HG02678 (cell line): ENCODE measurements at regions not wholly inside any gene's neighbourhood (a gene's known extent, or its start where the extent isn't known, plus 50 kb on each side); places are given as distances from the start of the nearest gene placed in this dataset.
"Not testable (repeated sequence)": the region's sequence is repeated elsewhere in the genome, so short reads cannot be mapped to it uniquely, and the experiment has no call there.

ENCODE experiments used
- ATAC-seq: cut with Tn5 transposase; IDR thresholded peaks from one replicate; pipeline ENCODE4 v1.9.1; 2021; ENCODE audit warnings: mild to moderate bottlenecking, moderate library complexity; ENCODE audit not compliant: unreplicated experiment

DNA sequence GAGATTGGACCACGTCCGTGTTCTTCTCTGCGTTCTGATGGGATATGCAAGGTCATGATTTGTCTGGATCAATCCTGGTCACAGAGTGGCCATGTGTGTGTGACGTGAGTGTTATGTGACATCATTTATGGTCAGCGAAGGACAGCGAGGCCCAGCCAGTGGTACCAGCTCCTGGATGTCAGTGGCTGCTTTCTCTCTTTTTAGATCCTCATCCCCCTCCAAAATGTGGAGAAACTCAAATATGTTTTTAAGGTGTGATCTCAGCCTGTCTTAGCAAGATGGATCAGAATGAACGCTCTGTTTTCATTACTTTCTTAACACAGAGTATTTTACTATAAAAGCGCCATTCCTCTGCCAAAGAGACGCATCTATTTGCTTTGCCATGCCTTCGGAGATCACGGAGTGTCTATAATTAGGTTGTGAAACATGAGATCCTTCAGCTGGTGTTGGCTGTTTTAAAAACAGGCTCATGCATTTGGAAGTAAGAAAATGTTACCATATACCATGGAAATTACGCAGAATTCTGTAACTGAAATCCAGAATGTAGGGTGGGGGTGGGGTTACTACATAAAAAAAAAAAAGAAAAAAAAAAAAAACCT is 245.5 kb upstream of the TCERG1L start:
- no peak for ATAC-seq

GRCh38 chr10:131557956-131558355 is 246.4 kb upstream of the TCERG1L start:
- ATAC-seq = not testable (repeated sequence)

DNA sequence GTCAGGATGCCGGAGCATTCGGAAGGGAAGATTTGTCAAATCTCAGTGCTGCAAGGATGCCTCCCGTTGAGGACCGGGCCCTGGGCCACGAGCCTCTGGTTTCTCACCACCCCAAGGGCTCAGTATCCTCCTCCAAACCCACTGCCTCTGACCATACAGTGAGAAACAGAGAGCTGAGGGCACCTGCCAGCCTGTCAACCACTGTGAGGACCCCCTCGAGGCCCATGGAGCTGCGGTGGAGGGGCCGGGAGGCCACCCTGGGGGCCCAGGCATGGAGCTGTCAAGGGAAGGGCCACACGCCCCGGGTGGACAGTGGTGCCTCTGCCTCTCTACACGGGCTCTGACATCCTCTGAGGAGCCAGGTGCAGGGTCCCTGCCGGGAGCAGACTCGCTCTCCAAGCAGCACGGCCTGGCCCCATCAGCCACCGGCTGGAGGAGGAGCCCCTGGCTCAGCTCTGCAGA is 248.0 kb upstream of the TCERG1L start:
- no peak for ATAC-seq

- no peak for ATAC-seq
Measured at GRCh38 chr10:131560166-131560565, 248.6 kb upstream of the TCERG1L start.

- ATAC-seq = no peak
Measured at GRCh38 chr10:131560706-131561355, 249.3 kb upstream of the TCERG1L start.

- ATAC-seq = no peak
Measured at GRCh38 chr10:131561897-131562296, 250.4 kb upstream of the TCERG1L start.

- no peak for ATAC-seq
Measured at GRCh38 chr10:131563411-131563810, 251.9 kb upstream of the TCERG1L start.

- ATAC-seq = no peak
Measured at GRCh38 chr10:131567279-131568162, 256.0 kb upstream of the TCERG1L start.

DNA sequence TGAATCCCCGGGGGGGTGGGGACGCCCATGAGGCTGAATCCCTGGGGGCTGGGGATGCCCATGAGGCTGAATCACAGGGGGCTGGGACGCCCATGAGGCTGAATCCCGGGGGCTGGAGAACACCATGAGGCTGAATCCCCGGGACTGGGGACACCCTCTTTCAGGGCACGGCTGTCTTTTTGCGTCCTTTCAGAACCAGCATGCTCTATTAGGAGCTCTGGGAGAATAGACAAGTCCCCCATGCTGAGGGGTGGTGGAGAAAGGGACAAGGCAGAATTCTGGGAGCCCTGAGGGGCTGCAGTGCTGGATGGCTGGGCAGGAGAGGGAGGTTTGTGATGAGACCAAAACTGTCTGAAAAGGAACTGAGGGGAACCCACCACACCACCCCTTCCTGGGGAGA is 257.3 kb upstream of the TCERG1L start:
- no peak for ATAC-seq

- no peak for ATAC-seq
Measured at GRCh38 chr10:131569851-131570715, 258.6 kb upstream of the TCERG1L start.

GRCh38 chr10:131570716-131571307 is 259.3 kb upstream of the TCERG1L start:
- ATAC-seq = no peak

DNA sequence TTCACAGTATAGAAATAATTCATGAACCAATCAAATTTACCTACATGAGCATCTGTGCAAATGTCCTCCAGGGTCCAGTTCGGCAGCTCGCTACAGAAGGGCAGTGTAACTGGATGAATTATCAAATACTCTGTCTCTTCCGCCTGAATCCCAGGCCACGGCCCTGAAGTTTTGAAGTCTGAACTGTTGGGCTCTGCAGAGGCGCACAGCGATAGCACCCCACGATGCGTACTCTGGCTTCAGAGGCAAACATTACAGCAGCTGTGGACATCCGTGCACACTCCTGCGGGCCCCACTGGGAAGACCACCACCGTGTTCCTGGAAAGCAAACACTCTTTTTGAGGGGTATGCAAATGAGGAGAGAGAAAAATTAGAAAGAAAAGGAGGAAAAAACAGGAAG is 259.8 kb upstream of the TCERG1L start:
- no peak for ATAC-seq

DNA sequence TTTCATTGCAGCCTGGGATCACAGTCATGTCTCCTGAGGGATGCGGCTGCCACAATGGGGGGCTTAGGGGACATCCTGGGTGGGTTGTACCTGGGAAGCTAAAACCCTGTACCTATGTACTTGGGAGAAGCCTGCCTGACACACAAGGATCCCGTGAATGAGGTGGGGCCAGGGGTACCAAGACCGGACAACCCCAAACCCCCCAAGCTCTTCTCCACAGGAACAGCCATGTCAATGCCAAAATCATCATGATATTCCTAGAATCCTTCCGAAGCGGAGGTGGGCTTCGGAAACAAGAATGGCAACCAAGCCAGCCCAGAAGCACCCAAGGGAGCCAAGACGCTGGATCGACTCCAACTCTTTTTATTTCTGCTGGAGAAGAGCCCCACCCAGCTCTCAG is 260.3 kb upstream of the TCERG1L start:
- ATAC-seq = no peak

DNA sequence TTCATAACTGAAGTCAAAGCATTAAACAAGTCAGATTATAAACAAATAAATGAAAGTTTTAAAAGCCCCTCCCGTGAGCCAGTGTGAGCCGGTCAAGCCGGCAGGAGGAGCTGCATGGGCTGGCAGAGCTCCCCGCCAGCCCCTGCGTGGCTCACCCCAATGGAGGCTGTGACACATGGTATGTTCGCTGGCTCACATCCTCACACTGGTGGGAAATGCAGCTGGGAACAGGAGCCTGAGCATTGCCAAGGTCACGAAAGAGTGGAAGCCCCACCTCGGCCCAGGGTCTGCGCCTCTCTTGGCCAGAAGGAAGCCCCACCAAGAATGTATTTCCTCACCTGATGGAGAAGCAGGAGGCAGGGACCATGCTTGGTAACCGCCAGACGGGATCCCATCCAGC is 261.7 kb upstream of the TCERG1L start:
- no peak for ATAC-seq

- no peak for ATAC-seq
Measured at GRCh38 chr10:131573707-131574106, 262.2 kb upstream of the TCERG1L start.

DNA sequence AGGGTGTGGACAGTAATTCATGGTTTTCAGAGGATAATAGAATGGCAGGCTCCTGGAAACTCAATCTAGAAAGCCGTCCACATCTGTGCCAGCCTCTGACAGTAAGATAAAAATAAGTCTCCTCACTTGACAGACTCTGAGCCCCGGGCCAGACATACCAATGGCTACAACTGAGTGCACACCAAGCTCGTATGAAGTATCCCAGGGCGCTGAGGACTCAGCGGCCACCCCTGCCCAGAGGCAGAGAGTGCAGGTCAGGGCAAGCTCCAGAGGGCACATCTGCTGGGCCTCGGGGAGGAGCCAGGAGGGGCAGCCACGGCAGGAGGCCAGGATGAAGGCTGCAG is 262.8 kb upstream of the TCERG1L start:
- ATAC-seq = no peak

DNA sequence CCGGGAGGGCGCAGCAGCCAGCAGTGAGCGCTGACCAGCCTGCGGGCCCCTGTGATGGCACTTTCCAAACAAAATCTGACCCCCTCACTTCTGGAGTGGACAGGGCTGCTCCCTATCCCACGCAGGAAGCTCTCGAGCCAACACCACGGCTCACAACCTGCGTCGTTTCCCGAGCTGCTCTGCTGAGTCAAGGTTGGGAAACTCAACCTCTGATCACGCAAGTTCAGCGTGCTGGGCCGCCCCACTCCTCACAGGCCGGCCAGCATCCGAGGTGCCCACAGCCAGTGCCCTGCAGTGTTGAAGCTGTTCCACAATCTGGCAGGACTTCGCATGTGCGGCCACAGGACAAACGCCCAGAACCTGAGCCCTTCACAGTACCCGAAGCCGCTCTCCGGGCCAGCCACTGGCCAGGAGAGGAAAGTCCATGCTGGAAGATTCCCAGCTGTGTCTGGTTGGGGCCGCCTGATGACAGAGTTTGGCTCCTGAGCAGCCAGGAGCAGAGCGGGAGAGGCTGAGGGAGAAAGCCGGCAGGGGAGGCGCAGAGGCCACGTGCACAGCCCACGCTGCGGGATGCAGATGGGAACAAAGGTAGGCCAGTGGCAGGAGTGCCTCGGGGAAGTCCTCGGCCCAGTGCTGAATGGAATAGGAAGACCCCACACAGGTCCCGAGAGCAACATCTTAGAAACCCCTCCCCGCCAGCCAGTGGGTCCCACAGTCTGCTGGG is 263.3 kb upstream of the TCERG1L start:
- ATAC-seq = no peak

DNA sequence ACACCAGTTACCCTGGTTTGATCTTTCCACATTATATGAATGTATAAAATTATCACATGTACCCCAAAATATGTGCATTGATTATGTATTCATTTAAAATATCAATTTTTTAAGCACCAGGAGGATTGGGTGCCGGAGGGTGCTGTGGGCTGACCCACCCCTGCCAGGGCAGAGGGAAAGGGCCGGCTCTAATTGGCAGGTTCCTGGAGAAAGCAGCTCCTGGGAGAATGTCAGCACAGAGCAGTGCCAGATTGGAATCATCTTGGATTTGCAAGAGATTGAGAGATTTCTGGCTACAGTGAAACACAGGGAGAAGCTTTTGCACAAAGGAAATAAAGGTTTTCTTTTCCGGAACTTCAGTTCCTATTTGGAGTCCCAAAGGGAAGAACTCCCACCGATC is 264.4 kb upstream of the TCERG1L start:
- ATAC-seq = no peak

DNA sequence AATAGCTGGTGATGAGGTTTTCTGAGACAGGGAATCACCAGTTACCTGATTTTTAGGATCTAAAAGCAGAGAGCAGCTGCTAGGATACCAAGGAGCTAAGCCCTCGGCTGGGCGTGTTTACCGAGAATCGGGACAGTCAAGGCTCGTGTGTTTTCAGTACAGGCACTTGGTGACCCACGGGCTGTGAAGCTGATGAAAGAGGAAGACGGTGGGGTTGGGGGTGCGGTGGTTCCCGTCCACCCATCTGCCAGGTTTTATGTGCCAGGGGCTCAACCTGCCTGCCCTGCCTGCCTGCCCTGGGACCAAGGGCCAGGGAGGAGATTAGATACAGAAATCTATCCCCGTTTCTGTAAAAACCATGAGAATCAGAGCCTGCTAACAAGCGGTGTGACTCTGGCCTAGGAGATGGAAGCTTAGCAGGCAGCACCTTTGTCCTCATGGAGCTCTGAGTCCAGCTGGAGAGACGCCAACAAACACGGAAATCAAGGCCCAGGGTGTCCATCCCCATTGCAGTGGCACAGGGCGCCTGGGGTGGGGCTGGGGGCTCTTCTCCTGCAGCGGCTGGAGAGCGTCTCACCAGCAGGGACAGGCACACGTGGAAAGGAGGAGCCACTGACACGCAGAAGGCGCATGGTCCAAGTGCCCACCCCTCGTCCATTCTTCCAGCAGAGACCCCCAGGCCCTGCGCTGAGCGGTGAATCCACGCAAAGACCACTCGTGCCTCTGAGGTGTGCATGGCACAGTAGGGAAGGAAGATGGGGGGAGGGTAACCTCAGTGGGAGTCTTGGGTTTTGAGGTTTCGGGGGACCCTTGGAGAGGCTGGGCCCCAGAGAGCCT is 265.0 kb upstream of the TCERG1L start:
- ATAC-seq = no peak
